ENCODE measurements at regions not wholly inside any gene's neighbourhood (a gene's known extent, or its start where the extent isn't known, plus 50 kb on each side); places are given as distances from the start of the nearest gene placed in this dataset.
"Not testable (repeated sequence)": the region's sequence is repeated elsewhere in the genome, so short reads cannot be mapped to it uniquely, and the experiment has no call there.

DNA sequence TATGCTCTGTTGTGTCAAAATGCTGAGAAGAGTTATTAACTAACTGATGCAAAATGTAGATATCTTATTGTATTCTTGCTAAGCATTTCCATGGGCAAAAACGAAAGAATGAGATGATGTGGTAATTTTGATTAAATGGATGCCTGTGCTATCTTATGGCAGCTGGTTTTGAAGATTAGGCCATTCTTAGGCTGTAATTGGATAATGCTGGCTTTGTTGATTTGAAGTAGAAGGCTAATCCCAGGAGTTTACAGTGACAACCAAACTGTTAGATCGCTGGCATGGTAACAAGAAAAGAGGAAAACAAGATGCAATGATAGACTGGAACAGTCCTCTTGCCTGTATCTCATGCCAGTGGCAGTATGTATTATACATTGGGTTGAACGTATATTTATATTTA lies 74.1 kb upstream of the WDR44 start:
- Histone ChIP-seq H2BK12ac (ENCODE audit: low read length in 2 of 2) (no peak overlapping the region), H3K9ac (ENCODE audit: low read length) (no peak overlapping the region)

DNA sequence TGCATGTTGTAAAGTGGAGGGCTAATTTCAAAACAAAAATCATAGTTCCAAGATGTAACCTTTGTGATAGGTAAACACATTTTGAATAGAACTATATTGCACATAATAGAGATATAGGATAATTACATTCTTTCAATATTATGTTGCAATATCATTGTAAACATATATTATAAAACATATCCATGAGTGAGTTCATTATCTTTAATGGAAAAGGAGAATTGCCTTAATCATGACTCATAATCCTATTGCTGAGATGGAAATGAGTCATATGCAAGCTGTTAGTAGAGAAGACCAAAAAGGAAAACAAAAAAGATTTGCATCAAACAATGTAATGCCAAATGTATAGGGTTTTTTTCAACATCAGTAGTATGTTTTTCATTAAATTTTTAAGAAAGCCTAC lies 73.7 kb upstream of the WDR44 start:
- no peak overlapping the region for H4K8ac ChIP-seq (ENCODE audit: low read length)
- no peak overlapping the region for H3K4me3 ChIP-seq (ENCODE audit: insufficient read depth in 1 of 2, low read depth in 1 of 2, low read length in 2 of 2)
- H2BK12ac ChIP-seq (ENCODE audit: low read length in 2 of 2) = no peak overlapping the region
- H2BK120ac ChIP-seq (ENCODE audit: low read depth, low read length) = no peak overlapping the region
- no peak overlapping the region for H3K27ac ChIP-seq (ENCODE audit: low read length, poor library complexity, severe bottlenecking)
- H2BK15ac ChIP-seq (ENCODE audit: low read depth, poor library complexity, severe bottlenecking) = no peak overlapping the region
- no peak overlapping the region for H2AFZ ChIP-seq (ENCODE audit: low read depth, low read length)
- no peak overlapping the region for H3K18ac ChIP-seq (ENCODE audit: low read depth in 1 of 2, low read length in 2 of 2)
- no peak overlapping the region for H4K91ac ChIP-seq (ENCODE audit: low read length)
- no peak overlapping the region for H3K4ac ChIP-seq (ENCODE audit: low read depth in 1 of 2, low read length in 2 of 2)
- H2BK5ac ChIP-seq (ENCODE audit: low read depth, low read length, poor library complexity, severe bottlenecking) = no peak overlapping the region
- no peak overlapping the region for H3K4me2 ChIP-seq (ENCODE audit: low read length, poor library complexity, severe bottlenecking)
- H3K9me3 ChIP-seq (ENCODE audit: control insufficient read depth, low read length) = peaks cover 2% of the 10 kb centered on the region
- DNase-seq = no peak
- H3K27me3 ChIP-seq (ENCODE audit: control insufficient read depth in 1 of 2, insufficient read depth in 1 of 2, low read length in 2 of 2) = no peaks in the 10 kb centered on the region
- no peak overlapping the region for H3K23ac ChIP-seq (ENCODE audit: low read length in 2 of 2)
- H3K79me1 ChIP-seq (replicated peaks; ENCODE audit: low read length, poor library complexity, severe bottlenecking) = no peaks in the 10 kb centered on the region
- H2AK5ac ChIP-seq (ENCODE audit: low read length, severe bottlenecking) = no peak overlapping the region
- H3K14ac ChIP-seq (ENCODE audit: low read length in 2 of 2) = no peak overlapping the region
- no peaks in the 10 kb centered on the region for H3K36me3 ChIP-seq (ENCODE audit: control insufficient read depth in 1 of 2, insufficient read depth in 2 of 2, low read depth in 1 of 2, low read length in 2 of 2)
- no peaks in the 10 kb centered on the region for H3K4me1 ChIP-seq (ENCODE audit: control insufficient read depth, insufficient read depth, low read depth, low read length)
- H3K9ac ChIP-seq (ENCODE audit: low read length) = no peak overlapping the region

More for the DNA sequence above, 74.1 kb upstream of the WDR44 start:
- H2AFZ ChIP-seq (ENCODE audit: low read depth, low read length) = no peak overlapping the region
- no peak overlapping the region for H3K14ac ChIP-seq (ENCODE audit: low read length in 2 of 2)
- H3K4me3 ChIP-seq (ENCODE audit: insufficient read depth in 1 of 2, low read depth in 1 of 2, low read length in 2 of 2) = no peak overlapping the region
- no peak overlapping the region for H3K18ac ChIP-seq (ENCODE audit: low read depth in 1 of 2, low read length in 2 of 2)
- H3K27me3 ChIP-seq (ENCODE audit: control insufficient read depth in 1 of 2, insufficient read depth in 1 of 2, low read length in 2 of 2) = no peaks in the 10 kb centered on the region
- H3K4me1 ChIP-seq (ENCODE audit: control insufficient read depth, insufficient read depth, low read depth, low read length) = no peaks in the 10 kb centered on the region
- H3K9me3 ChIP-seq (ENCODE audit: control insufficient read depth, low read length) = peaks cover 5% of the 10 kb centered on the region
- H2BK15ac ChIP-seq (ENCODE audit: low read depth, poor library complexity, severe bottlenecking) = no peak overlapping the region
- DNase-seq = no peak
- H3K4ac ChIP-seq (ENCODE audit: low read depth in 1 of 2, low read length in 2 of 2) = no peak overlapping the region
- H2BK5ac ChIP-seq (ENCODE audit: low read depth, low read length, poor library complexity, severe bottlenecking) = no peak overlapping the region
- WGBS = 82% methylated on average over 2 of the region's 3 CpGs
- H4K91ac ChIP-seq (ENCODE audit: low read length) = no peak overlapping the region
- H3K79me1 ChIP-seq (replicated peaks; ENCODE audit: low read length, poor library complexity, severe bottlenecking) = no peaks in the 10 kb centered on the region
- H4K8ac ChIP-seq (ENCODE audit: low read length) = no peak overlapping the region
- no peak overlapping the region for H2AK5ac ChIP-seq (ENCODE audit: low read length, severe bottlenecking)
- H2BK120ac ChIP-seq (ENCODE audit: low read depth, low read length) = no peak overlapping the region
- H3K23ac ChIP-seq (ENCODE audit: low read length in 2 of 2) = no peak overlapping the region
- H3K4me2 ChIP-seq (ENCODE audit: low read length, poor library complexity, severe bottlenecking) = no peak overlapping the region
- no peaks in the 10 kb centered on the region for H3K36me3 ChIP-seq (ENCODE audit: control insufficient read depth in 1 of 2, insufficient read depth in 2 of 2, low read depth in 1 of 2, low read length in 2 of 2)
- H3K27ac ChIP-seq (ENCODE audit: low read length, poor library complexity, severe bottlenecking) = no peak overlapping the region

DNA sequence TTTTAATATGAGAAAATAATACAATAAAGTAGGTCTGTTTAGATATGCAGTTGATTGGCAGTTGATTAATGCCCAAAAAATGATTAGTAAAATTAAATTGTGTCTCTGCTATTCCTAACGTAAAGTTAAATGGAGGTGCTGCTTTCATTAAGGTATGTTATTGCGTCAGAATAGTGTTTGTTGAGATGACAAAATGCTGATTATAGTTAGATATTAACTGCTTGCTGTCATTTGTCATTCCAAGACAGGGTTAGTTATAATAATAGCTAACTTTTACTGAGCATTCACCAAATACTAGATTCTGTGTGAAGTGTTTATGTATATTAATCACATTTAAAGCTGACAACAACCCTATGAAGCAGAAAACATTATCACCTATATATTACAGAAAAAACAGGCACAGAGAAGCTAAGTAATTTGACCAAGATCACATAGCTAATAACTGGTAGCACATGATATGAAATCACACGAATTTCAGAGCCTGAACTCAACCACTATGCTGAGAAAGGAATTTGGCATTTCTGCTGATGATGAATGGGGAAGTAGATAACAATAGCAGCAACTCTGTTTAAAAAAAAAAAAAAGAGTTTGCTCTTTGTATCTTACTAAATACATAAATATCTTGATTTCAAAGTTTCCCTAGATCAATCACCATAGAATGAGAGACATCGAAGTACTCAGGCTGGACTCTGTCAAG lies 59.7 kb upstream of the WDR44 start:
- no peaks in the 10 kb centered on the region for H3K27me3 ChIP-seq (ENCODE audit: control insufficient read depth in 1 of 2, insufficient read depth in 1 of 2, low read length in 2 of 2)
- H3K9me3 ChIP-seq (ENCODE audit: control insufficient read depth, low read length) = no peaks in the 10 kb centered on the region
- no peak overlapping the region for H2BK15ac ChIP-seq (ENCODE audit: low read depth, poor library complexity, severe bottlenecking)
- H2AK5ac ChIP-seq (ENCODE audit: low read length, severe bottlenecking) = no peak overlapping the region
- no peak overlapping the region for H4K8ac ChIP-seq (ENCODE audit: low read length)
- no peak overlapping the region for H3K4me2 ChIP-seq (ENCODE audit: low read length, poor library complexity, severe bottlenecking)
- no peak for DNase-seq
- H2AFZ ChIP-seq (ENCODE audit: low read depth, low read length) = no peak overlapping the region
- no peak overlapping the region for H3K4ac ChIP-seq (ENCODE audit: low read depth in 1 of 2, low read length in 2 of 2)
- H2BK12ac ChIP-seq (ENCODE audit: low read length in 2 of 2) = no peak overlapping the region
- no peaks in the 10 kb centered on the region for H3K36me3 ChIP-seq (ENCODE audit: control insufficient read depth in 1 of 2, insufficient read depth in 2 of 2, low read depth in 1 of 2, low read length in 2 of 2)
- no peak overlapping the region for H4K91ac ChIP-seq (ENCODE audit: low read length)
- no peak overlapping the region for H3K9ac ChIP-seq (ENCODE audit: low read length)
- no peak overlapping the region for H3K18ac ChIP-seq (ENCODE audit: low read depth in 1 of 2, low read length in 2 of 2)
- H2BK120ac ChIP-seq (ENCODE audit: low read depth, low read length) = no peak overlapping the region
- no peaks in the 10 kb centered on the region for H3K79me1 ChIP-seq (replicated peaks; ENCODE audit: low read length, poor library complexity, severe bottlenecking)
- H3K27ac ChIP-seq (ENCODE audit: low read length, poor library complexity, severe bottlenecking) = no peak overlapping the region
- no peak overlapping the region for H3K14ac ChIP-seq (ENCODE audit: low read length in 2 of 2)
- H3K23ac ChIP-seq (ENCODE audit: low read length in 2 of 2) = no peak overlapping the region
- no peak overlapping the region for H3K4me3 ChIP-seq (ENCODE audit: insufficient read depth in 1 of 2, low read depth in 1 of 2, low read length in 2 of 2)
- no peak overlapping the region for H2BK5ac ChIP-seq (ENCODE audit: low read depth, low read length, poor library complexity, severe bottlenecking)
- 67% methylated on average over 2 of the region's 4 CpGs for WGBS
- H3K4me1 ChIP-seq (ENCODE audit: control insufficient read depth, insufficient read depth, low read depth, low read length) = no peaks in the 10 kb centered on the region

DNA sequence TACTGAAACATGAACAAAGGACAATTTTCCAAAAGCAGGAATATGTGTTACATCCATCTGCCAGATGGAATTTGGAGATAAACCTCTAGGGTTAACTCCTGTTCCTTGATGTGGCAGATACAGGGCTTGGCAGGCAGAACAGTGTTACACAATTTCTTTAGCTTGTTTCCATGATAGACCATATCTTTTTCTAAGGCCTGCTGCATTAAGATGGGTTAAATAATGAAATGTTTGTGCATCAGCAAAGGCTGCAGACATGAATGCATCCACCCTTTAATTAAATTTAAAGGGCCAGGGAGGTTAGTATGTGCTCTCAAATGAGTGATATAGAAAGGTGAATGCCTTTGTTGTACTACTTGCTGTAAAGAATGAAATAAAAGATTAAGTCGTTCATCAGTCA lies 50.1 kb upstream of the WDR44 start:
- H2BK15ac ChIP-seq (ENCODE audit: low read depth, poor library complexity, severe bottlenecking); H2BK5ac ChIP-seq (ENCODE audit: low read depth, low read length, poor library complexity, severe bottlenecking); H4K8ac ChIP-seq (ENCODE audit: low read length); H3K4me1 ChIP-seq (ENCODE audit: control insufficient read depth, insufficient read depth, low read depth, low read length); H3K23ac ChIP-seq (ENCODE audit: low read length in 2 of 2); H3K36me3 ChIP-seq (ENCODE audit: control insufficient read depth in 1 of 2, insufficient read depth in 2 of 2, low read depth in 1 of 2, low read length in 2 of 2); H3K9me3 ChIP-seq (ENCODE audit: control insufficient read depth, low read length); H3K18ac ChIP-seq (ENCODE audit: low read depth in 1 of 2, low read length in 2 of 2); H3K79me1 ChIP-seq (replicated peaks; ENCODE audit: low read length, poor library complexity, severe bottlenecking); H3K4me3 ChIP-seq (ENCODE audit: insufficient read depth in 1 of 2, low read depth in 1 of 2, low read length in 2 of 2); H2AFZ ChIP-seq (ENCODE audit: low read depth, low read length); H2BK12ac ChIP-seq (ENCODE audit: low read length in 2 of 2); H3K27me3 ChIP-seq (ENCODE audit: control insufficient read depth in 1 of 2, insufficient read depth in 1 of 2, low read length in 2 of 2); H3K14ac ChIP-seq (ENCODE audit: low read length in 2 of 2); H3K9ac ChIP-seq (ENCODE audit: low read length); H2AK5ac ChIP-seq (ENCODE audit: low read length, severe bottlenecking); H3K4me2 ChIP-seq (ENCODE audit: low read length, poor library complexity, severe bottlenecking); DNase-seq; H2BK120ac ChIP-seq (ENCODE audit: low read depth, low read length); H3K27ac ChIP-seq (ENCODE audit: low read length, poor library complexity, severe bottlenecking); H3K4ac ChIP-seq (ENCODE audit: low read depth in 1 of 2, low read length in 2 of 2); H4K91ac ChIP-seq (ENCODE audit: low read length): not testable (repeated sequence)
- WGBS = 40% methylated on average over 1 of the region's 1 CpG
